ENCODE measurements at regions not wholly inside any gene's neighbourhood (a gene's known extent, or its start where the extent isn't known, plus 50 kb on each side); places are given as distances from the start of the nearest gene placed in this dataset.
A peak's percentile ranks its signal among the peaks of the same experiment; 100 is the strongest.

GRCh38 chr15:98408231-98408630 lies 240.1 kb upstream of the IGF1R start:
- Histone ChIP-seq H3K4me1 (ENCODE audit: control insufficient read depth in 3 of 3, insufficient read depth in 3 of 3, low read length in 3 of 3) (no peaks in the 10 kb centered on the region), H3K9ac (ENCODE audit: low read depth in 1 of 3, low read length in 3 of 3) (no peak overlapping the region)

GRCh38 chr15:98410328-98410727 lies 238.0 kb upstream of the IGF1R start:
- peaks cover 0 to 3% (median 0%) of the 10 kb centered on the region in 3 donors for H3K9me3 ChIP-seq (ENCODE audit: control insufficient read depth in 3 of 3, low read length in 3 of 3)
- peaks cover 0 to 2% (median 0%) of the 10 kb centered on the region in 3 donors for H3K4me1 ChIP-seq (ENCODE audit: control insufficient read depth in 3 of 3, insufficient read depth in 3 of 3, low read length in 3 of 3)
- H3K4me3 ChIP-seq (ENCODE audit: low read length in 3 of 3): no peak overlapping the region
- H3K36me3 ChIP-seq (ENCODE audit: control insufficient read depth in 3 of 3, insufficient read depth in 3 of 3, low read length in 3 of 3): no peaks in the 10 kb centered on the region
- H3K9ac ChIP-seq (ENCODE audit: low read depth in 1 of 3, low read length in 3 of 3): no peak overlapping the region
- H3K27ac ChIP-seq (ENCODE audit: low read depth, low read length): no peak overlapping the region
- peaks cover 0 to 4% (median 3%) of the 10 kb centered on the region in 3 donors for H3K27me3 ChIP-seq (ENCODE audit: control insufficient read depth in 3 of 3, insufficient read depth in 3 of 3, low read length in 3 of 3)

More at GRCh38 chr15:98408231-98408630, 240.1 kb upstream of the IGF1R start:
- no peaks in the 10 kb centered on the region for H3K36me3 ChIP-seq (ENCODE audit: control insufficient read depth in 3 of 3, insufficient read depth in 3 of 3, low read length in 3 of 3)
- H3K9me3 ChIP-seq (ENCODE audit: control insufficient read depth in 3 of 3, low read length in 3 of 3): peaks cover 0 to 3% (median 0%) of the 10 kb centered on the region in 3 donors
- H3K27ac ChIP-seq (ENCODE audit: low read depth, low read length): no peak overlapping the region
- peaks cover 0 to 5% (median 3%) of the 10 kb centered on the region in 3 donors for H3K27me3 ChIP-seq (ENCODE audit: control insufficient read depth in 3 of 3, insufficient read depth in 3 of 3, low read length in 3 of 3)
- H3K4me3 ChIP-seq (ENCODE audit: low read length in 3 of 3): no peak overlapping the region

GRCh38 chr15:98412852-98413251 lies 235.5 kb upstream of the IGF1R start:
- no peak overlapping the region for H3K9ac ChIP-seq (ENCODE audit: low read depth in 1 of 3, low read length in 3 of 3)
- peaks cover 0 to 3% (median 0%) of the 10 kb centered on the region in 3 donors for H3K9me3 ChIP-seq (ENCODE audit: control insufficient read depth in 3 of 3, low read length in 3 of 3)
- H3K36me3 ChIP-seq (ENCODE audit: control insufficient read depth in 3 of 3, insufficient read depth in 3 of 3, low read length in 3 of 3): no peaks in the 10 kb centered on the region
- no peak overlapping the region for H3K27ac ChIP-seq (ENCODE audit: low read depth, low read length)
- H3K4me1 ChIP-seq (ENCODE audit: control insufficient read depth in 3 of 3, insufficient read depth in 3 of 3, low read length in 3 of 3): peaks cover 0 to 2% (median 2%) of the 10 kb centered on the region in 3 donors
- no peak overlapping the region for H3K4me3 ChIP-seq (ENCODE audit: low read length in 3 of 3)
- H3K27me3 ChIP-seq (ENCODE audit: control insufficient read depth in 3 of 3, insufficient read depth in 3 of 3, low read length in 3 of 3): peaks cover 0 to 8% (median 7%) of the 10 kb centered on the region in 3 donors

- no peak overlapping the region for H3K4me3 ChIP-seq (ENCODE audit: low read length in 3 of 3)
Observed at GRCh38 chr15:98413933-98414546, 234.3 kb upstream of the IGF1R start.

GRCh38 chr15:98416222-98416855 lies 232.0 kb upstream of the IGF1R start:
- Histone ChIP-seq H3K36me3 (ENCODE audit: control insufficient read depth in 3 of 3, insufficient read depth in 3 of 3, low read length in 3 of 3) (no peaks in the 10 kb centered on the region), H3K4me1 (ENCODE audit: control insufficient read depth in 3 of 3, insufficient read depth in 3 of 3, low read length in 3 of 3) (peaks cover 3 to 6% (median 5%) of the 10 kb centered on the region in 3 donors), H3K9ac (ENCODE audit: low read depth in 1 of 3, low read length in 3 of 3) (no peak overlapping the region), H3K27ac (ENCODE audit: low read depth, low read length) (no peak overlapping the region), H3K4me3 (ENCODE audit: low read length in 3 of 3) (no peak overlapping the region), H3K27me3 (ENCODE audit: control insufficient read depth in 3 of 3, insufficient read depth in 3 of 3, low read length in 3 of 3) (peaks cover 10 to 28% (median 21%) of the 10 kb centered on the region in 3 donors), H3K9me3 (ENCODE audit: control insufficient read depth in 3 of 3, low read length in 3 of 3) (no peaks in the 10 kb centered on the region)

More at GRCh38 chr15:98413933-98414546, 234.3 kb upstream of the IGF1R start:
- H3K27ac ChIP-seq (ENCODE audit: low read depth, low read length): peak overlapping the region; percentile 23
- H3K4me1 ChIP-seq (ENCODE audit: control insufficient read depth in 3 of 3, insufficient read depth in 3 of 3, low read length in 3 of 3): peaks cover 0 to 2% (median 2%) of the 10 kb centered on the region in 3 donors
- H3K27me3 ChIP-seq (ENCODE audit: control insufficient read depth in 3 of 3, insufficient read depth in 3 of 3, low read length in 3 of 3): peaks cover 0 to 15% (median 11%) of the 10 kb centered on the region in 3 donors
- H3K36me3 ChIP-seq (ENCODE audit: control insufficient read depth in 3 of 3, insufficient read depth in 3 of 3, low read length in 3 of 3): no peaks in the 10 kb centered on the region
- H3K9ac ChIP-seq (ENCODE audit: low read depth in 1 of 3, low read length in 3 of 3): no peak overlapping the region
- H3K9me3 ChIP-seq (ENCODE audit: control insufficient read depth in 3 of 3, low read length in 3 of 3): peaks cover 0 to 3% (median 0%) of the 10 kb centered on the region in 3 donors

- Histone ChIP-seq H3K9ac (ENCODE audit: low read depth in 1 of 3, low read length in 3 of 3) (no peak overlapping the region), H3K4me1 (ENCODE audit: control insufficient read depth in 3 of 3, insufficient read depth in 3 of 3, low read length in 3 of 3) (peaks cover 7 to 11% (median 9%) of the 10 kb centered on the region in 3 donors), H3K27me3 (ENCODE audit: control insufficient read depth in 3 of 3, insufficient read depth in 3 of 3, low read length in 3 of 3) (peaks cover 19 to 37% (median 32%) of the 10 kb centered on the region in 3 donors), H3K27ac (ENCODE audit: low read depth, low read length) (no peak overlapping the region), H3K9me3 (ENCODE audit: control insufficient read depth in 3 of 3, low read length in 3 of 3) (no peaks in the 10 kb centered on the region), H3K4me3 (ENCODE audit: low read length in 3 of 3) (no peak overlapping the region), H3K36me3 (ENCODE audit: control insufficient read depth in 3 of 3, insufficient read depth in 3 of 3, low read length in 3 of 3) (no peaks in the 10 kb centered on the region)
Observed at GRCh38 chr15:98417346-98417745, 231.0 kb upstream of the IGF1R start.

GRCh38 chr15:98418122-98418521 lies 230.2 kb upstream of the IGF1R start:
- Histone ChIP-seq H3K9me3 (ENCODE audit: control insufficient read depth in 3 of 3, low read length in 3 of 3) (no peaks in the 10 kb centered on the region), H3K4me1 (ENCODE audit: control insufficient read depth in 3 of 3, insufficient read depth in 3 of 3, low read length in 3 of 3) (peaks cover 7 to 11% (median 9%) of the 10 kb centered on the region in 3 donors), H3K27ac (ENCODE audit: low read depth, low read length) (no peak overlapping the region), H3K27me3 (ENCODE audit: control insufficient read depth in 3 of 3, insufficient read depth in 3 of 3, low read length in 3 of 3) (peaks cover 27 to 43% (median 36%) of the 10 kb centered on the region in 3 donors), H3K4me3 (ENCODE audit: low read length in 3 of 3) (no peak overlapping the region), H3K36me3 (ENCODE audit: control insufficient read depth in 3 of 3, insufficient read depth in 3 of 3, low read length in 3 of 3) (no peaks in the 10 kb centered on the region), H3K9ac (ENCODE audit: low read depth in 1 of 3, low read length in 3 of 3) (no peak overlapping the region)

- no peaks in the 10 kb centered on the region for H3K9me3 ChIP-seq (ENCODE audit: control insufficient read depth in 3 of 3, low read length in 3 of 3)
- no peak overlapping the region for H3K4me3 ChIP-seq (ENCODE audit: low read length in 3 of 3)
- peaks cover 4 to 11% (median 9%) of the 10 kb centered on the region in 3 donors for H3K4me1 ChIP-seq (ENCODE audit: control insufficient read depth in 3 of 3, insufficient read depth in 3 of 3, low read length in 3 of 3)
- H3K27ac ChIP-seq (ENCODE audit: low read depth, low read length): no peak overlapping the region
- no peaks in the 10 kb centered on the region for H3K36me3 ChIP-seq (ENCODE audit: control insufficient read depth in 3 of 3, insufficient read depth in 3 of 3, low read length in 3 of 3)
- H3K27me3 ChIP-seq (ENCODE audit: control insufficient read depth in 3 of 3, insufficient read depth in 3 of 3, low read length in 3 of 3): peaks cover 30 to 43% (median 40%) of the 10 kb centered on the region in 3 donors
- H3K9ac ChIP-seq (ENCODE audit: low read depth in 1 of 3, low read length in 3 of 3): no peak overlapping the region
Observed at GRCh38 chr15:98419173-98419780, 229.1 kb upstream of the IGF1R start.

GRCh38 chr15:98420837-98421236 lies 227.5 kb upstream of the IGF1R start:
- H3K4me3 ChIP-seq (ENCODE audit: low read length in 3 of 3): no peak overlapping the region
- no peaks in the 10 kb centered on the region for H3K36me3 ChIP-seq (ENCODE audit: control insufficient read depth in 3 of 3, insufficient read depth in 3 of 3, low read length in 3 of 3)
- H3K4me1 ChIP-seq (ENCODE audit: control insufficient read depth in 3 of 3, insufficient read depth in 3 of 3, low read length in 3 of 3): peaks cover 4 to 11% (median 9%) of the 10 kb centered on the region in 3 donors
- H3K27ac ChIP-seq (ENCODE audit: low read depth, low read length): no peak overlapping the region
- peaks cover 32 to 46% (median 44%) of the 10 kb centered on the region in 3 donors for H3K27me3 ChIP-seq (ENCODE audit: control insufficient read depth in 3 of 3, insufficient read depth in 3 of 3, low read length in 3 of 3)
- H3K9me3 ChIP-seq (ENCODE audit: control insufficient read depth in 3 of 3, low read length in 3 of 3): no peaks in the 10 kb centered on the region
- no peak overlapping the region for H3K9ac ChIP-seq (ENCODE audit: low read depth in 1 of 3, low read length in 3 of 3)
